Right forelimb (tissue), 1 donor: ENCODE measurements at regions not wholly inside any gene's neighbourhood (a gene's known extent, or its start where the extent isn't known, plus 50 kb on each side); places are given as distances from the start of the nearest gene placed in this dataset.
"Not testable (repeated sequence)": the region's sequence is repeated elsewhere in the genome, so short reads cannot be mapped to it uniquely, and the experiment has no call there.

Experiments used
- DNase-seq: peaks from one replicate; pipeline ENCODE4 v3.0.0-alpha.2; 2018

DNA sequence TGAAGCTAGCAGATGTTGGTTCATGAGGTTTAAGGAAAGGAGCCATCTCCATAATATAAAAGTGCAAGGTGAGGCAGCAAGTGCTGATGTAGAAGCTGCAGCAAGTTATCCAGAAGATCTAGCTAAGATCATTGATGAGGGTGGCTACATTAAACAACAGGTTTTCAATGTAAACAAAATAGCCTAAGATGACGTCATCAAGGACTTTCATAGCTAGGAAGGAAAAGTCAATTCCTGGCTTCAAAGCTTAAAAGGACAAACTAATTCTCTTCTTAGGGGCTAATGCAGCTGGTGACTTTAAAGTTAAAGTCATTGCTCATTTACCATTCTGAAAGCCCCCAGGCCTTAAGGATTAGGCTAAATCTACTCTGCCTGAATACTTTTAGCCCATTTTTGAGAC is 141.9 kb downstream of the MID1IP1 start:
- DNase-seq: no peak

- no peak for DNase-seq
Observed at GRCh38 chrX:38948046-38948445, 146.8 kb downstream of the MID1IP1 start.

DNA sequence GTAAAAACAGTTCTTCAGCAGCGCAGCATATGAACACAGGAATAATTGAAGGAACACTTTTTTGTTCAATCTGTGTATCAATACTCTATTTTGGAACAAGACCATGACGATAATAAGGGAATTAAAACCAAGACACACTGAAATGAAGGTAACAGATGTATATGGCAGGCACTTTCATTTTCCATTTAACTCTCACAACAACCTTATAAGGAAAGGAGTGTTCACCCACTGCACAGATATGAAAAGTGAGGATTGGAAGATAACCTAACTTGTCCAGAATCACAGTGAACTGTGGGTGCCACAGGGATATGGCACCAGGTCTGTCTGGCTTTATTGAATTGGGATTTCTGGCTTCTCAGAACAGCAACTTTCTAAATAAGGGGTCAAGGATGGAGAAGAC is 153.3 kb downstream of the MID1IP1 start:
- DNase-seq: no peak

DNA sequence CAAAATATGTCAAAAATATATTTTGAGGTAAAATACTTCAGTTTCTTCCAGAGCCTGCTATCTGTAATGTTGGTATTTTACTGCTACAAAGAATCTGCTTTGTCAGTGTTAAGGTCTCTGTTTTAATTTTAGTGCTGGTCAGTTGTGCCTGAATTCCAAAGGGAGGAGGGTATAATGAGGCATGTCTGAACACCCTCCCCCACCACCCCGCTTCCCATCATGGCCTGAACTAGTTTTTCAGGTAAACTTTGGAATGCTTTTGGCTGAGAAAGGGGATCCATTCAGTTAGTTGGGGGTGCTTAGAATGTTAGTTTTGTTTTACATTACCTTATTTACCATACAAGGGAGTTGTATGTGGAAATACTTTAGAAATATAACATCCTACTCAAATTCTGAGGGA is 158.5 kb downstream of the MID1IP1 start:
- no peak for DNase-seq

GRCh38 chrX:38960137-38960536 is 158.9 kb downstream of the MID1IP1 start:
- DNase-seq: no peak

DNA sequence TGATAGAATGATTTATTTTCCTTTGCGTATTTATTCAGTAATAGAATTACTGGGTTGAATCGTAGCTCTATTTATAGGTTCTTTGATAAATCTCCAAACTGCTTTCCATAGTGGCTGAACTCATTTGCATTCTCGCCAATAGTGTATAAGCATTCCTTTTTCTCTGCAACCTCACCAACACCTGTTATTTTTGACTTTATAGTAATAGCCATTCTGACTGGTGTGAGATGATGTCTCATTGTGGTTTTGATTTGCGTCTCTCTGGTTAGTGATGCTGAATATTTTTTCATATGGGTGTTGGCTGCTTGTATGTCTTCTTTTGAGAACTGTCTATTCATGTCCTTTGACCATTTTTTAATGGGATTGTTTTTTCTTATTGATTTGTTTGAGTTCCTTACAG is 160.7 kb downstream of the MID1IP1 start:
- no peak for DNase-seq

DNA sequence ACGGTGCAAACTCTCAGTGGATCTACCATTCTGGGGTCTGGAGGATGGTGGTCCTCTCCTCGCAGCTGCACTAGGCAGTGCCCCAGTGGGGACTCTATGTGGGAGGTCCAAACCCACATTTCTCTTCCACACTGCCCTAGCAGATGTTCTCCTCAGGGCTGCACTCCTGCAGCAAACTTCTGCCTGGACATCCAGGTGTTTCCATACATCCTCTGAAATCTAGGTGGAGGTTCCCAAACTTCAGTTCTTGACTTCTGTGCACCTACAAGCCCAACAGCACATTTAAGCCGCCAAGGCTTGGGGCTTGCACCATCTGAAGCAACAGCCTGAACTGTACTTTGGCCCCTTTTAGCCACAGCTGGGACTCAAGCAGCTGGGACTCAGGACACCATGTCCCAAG is 162.0 kb downstream of the MID1IP1 start:
- DNase-seq: not testable (repeated sequence)

- DNase-seq: no peak
Observed at GRCh38 chrX:38965888-38966287, 164.6 kb downstream of the MID1IP1 start.

- no peak for DNase-seq
Observed at GRCh38 chrX:38968344-38969216, 167.3 kb downstream of the MID1IP1 start.

GRCh38 chrX:38970074-38970473 is 168.8 kb downstream of the MID1IP1 start:
- no peak for DNase-seq

DNA sequence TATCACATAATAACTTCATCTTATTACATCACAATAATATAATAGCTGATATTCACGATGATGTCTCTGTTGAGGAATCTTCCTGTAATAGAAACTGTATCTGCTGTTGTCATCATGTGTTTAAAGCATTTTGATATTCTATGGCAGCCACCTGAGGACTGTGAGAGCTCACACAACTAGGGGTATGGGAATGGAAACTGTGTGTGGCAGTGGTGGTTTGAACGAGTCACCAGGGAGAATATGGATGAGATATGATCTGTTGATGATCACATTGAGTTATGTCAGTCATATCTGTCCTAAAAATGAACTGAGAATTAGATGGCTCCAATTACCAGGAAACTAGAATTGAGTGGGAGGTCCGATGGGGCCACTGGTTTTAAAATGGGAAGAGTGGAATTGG is 169.6 kb downstream of the MID1IP1 start:
- no peak for DNase-seq

DNA sequence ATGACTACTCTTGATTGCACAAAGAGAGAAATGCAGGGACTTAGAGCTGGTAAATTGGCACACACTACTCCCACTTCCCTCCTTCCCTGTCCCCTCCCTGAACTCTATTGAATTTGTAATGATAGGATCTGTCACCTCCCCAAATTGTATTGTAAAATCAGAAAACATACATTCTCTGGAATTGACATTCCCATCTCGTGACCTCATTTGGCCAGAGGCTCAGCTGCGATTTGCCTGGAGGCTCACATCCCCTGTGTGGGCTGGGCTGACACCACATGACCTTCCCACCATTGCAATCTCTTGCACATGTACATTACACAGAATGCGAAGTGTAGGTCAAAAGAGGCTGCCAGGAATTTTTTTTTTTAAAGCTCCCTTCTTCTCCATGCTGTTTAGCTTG is 172.1 kb downstream of the MID1IP1 start:
- peak; percentile 45 for DNase-seq

- DNase-seq: no peak
Observed at GRCh38 chrX:38974542-38974941, 173.3 kb downstream of the MID1IP1 start.

DNA sequence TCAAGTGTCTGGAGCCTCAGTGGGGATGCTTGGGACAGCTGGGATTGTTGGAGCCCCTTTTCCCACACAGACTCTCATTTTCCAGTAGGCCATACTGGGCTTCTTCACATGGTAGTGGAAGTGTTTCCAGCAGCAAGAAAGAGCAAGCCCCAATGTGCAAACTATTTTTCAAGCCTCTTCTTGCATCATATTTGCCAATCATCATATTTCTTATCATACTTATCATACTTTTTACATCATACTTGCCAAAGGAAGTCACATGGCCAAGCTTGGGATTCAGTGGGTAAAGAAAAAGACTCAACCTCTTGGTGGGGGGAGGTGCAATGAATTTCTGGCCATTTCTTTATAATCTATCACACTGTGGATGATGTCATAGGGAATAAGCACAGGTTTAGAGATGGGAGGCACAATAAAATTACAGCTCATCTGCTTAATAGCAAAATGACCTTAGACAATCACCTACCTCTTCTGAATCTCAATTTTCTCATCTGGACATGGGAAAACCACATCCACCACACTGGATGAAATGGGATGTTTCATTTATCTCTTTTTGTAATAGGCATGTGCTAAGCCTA is 174.2 kb downstream of the MID1IP1 start:
- DNase-seq: no peak

- DNase-seq: no peak
Observed at GRCh38 chrX:38982370-38982769, 181.1 kb downstream of the MID1IP1 start.

- no peak for DNase-seq
Observed at GRCh38 chrX:38982843-38983242, 181.6 kb downstream of the MID1IP1 start.

- no peak for DNase-seq
Observed at GRCh38 chrX:38985375-38985774, 184.1 kb downstream of the MID1IP1 start.

- DNase-seq: no peak
Observed at GRCh38 chrX:38985945-38986344, 184.7 kb downstream of the MID1IP1 start.

DNA sequence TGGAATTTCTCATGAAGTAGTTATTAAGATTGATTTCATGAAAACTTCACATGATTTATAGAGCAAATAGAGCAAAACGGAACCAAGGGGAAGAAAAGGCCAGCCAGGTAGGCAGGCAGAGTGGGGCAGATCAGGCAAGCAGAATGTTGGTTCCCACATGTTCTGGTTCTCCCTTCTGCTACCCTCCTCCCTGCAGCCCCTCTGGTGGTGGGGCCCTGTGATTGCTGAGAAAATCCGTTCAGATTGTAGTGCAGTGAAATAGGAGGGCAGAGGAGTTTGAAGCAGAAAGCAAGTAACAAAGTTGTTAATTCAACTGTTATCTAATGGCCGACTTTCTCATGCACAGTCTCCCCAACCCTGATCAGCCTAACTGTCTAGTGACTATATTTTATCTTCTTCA is 185.3 kb downstream of the MID1IP1 start:
- DNase-seq: no peak

GRCh38 chrX:38987198-38987651 is 186.0 kb downstream of the MID1IP1 start:
- DNase-seq: peak; percentile 35

GRCh38 chrX:38988301-38988700 is 187.0 kb downstream of the MID1IP1 start:
- DNase-seq: no peak

DNA sequence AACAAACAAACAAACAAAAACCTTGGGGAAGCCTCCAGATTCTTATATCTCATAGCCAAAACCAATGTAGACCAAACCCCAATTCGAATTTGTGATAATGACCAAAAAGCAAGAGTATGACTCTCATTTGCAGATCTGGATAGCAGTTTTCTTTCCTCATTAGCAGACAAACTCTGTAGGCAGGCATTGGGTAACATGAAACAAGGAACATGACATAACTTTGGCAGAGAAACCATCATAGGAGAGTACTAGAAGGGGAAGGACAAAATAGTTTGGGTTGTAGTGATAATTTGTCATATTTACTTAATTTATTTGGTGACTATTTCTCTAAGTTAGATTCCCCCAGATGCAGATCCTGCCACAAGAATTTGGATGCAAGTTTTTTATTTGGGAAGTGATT is 187.8 kb downstream of the MID1IP1 start:
- DNase-seq: no peak

DNA sequence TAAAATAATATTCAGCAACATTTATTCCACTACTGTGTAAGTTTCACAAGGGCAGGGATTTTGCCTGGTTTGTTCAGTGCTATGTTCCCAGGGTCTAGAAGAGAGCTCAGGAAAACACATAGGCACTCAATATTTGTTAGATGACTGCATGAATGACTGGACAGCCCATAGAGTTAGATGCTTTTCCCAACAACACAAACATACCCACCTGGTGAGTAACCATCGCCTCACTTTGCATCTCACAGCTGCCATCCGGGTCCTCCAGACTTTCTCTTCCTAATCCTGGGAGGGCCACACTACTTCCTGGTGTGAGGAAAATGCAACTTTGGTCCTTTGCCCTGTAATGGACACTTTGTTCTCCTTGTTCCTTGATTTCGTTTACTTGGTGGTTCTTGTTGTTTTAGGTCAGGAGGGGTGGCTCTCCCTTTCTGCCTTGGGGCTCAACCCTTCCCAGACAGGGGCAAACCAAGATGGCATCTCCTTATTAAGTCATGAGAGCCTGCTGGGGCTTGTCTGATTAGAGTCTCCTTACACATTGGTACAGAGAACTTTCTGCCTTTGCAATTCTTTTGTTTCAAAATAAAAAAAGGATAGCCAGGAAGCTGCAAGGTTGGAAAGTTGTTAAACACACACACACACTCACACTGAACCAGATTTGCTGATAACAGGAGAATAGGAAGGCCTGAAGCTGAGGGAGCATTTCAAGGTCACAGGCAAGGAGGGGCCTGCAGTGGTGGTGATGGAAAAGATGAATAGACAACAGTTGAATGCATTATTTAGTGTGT is 190.6 kb downstream of the MID1IP1 start:
- DNase-seq: no peak
